ENCODE measurements at regions not wholly inside any gene's neighbourhood (a gene's known extent, or its start where the extent isn't known, plus 50 kb on each side); places are given as distances from the start of the nearest gene placed in this dataset.

DNA sequence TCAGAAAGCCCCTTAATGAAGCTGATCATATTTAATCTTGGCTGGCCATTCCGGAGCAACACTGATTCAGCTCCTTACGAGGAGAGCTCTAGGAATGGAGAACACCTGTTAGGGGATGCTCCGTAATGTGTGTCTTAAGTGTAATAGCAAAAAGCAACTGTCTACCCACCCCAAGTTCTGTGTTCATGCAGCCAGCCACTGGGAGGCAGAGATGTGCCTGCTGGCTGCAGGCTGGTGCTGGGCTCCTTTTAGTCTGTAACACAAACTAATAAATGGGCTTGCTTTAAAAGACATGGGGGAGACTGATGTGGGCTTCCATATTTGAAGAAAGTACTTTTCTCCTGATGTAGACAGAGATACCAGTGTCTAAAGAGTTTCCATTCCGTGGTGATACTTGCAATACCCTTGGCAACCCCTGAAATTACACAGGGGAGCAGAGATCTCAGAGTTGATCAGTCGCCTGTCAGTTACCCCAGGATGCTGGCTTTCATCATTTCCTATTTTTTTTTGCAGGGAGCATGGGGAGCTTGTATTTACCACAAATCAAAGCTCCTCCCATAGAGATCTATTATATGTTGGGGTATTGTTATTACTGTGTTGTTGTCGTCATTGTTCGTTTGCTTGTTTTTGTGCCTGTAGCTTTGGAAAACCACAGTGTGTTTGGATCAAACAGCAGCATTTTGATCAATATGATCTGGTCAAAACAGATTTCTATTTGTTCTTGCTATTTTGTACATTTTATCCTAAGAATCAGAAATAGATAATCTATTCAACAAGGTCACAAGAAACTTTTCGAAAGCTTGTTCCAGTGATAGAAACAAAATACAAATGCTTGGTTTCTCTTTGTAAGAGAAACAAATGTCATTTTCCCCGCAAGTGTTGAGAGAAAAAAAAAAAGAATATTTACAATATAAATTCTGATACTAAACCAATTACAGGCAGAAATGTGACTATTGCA lies 65.8 kb downstream of the MTX3 start:
- Histone ChIP-seq H3K36me3 (ENCODE audit: control insufficient read depth in 4 of 4, insufficient read depth in 3 of 4, low read depth in 1 of 4, low read length in 3 of 4) (no peaks in the 10 kb centered on the region), H3K4me3 (ENCODE audit: low read depth in 1 of 3, low read length in 3 of 3) (no peak overlapping the region), H3K9me3 (ENCODE audit: control insufficient read depth in 4 of 4, low read length in 3 of 4) (peaks cover 4 to 9% (median 8%) of the 10 kb centered on the region in 4 donors), H3K27me3 (ENCODE audit: control insufficient read depth in 4 of 4, insufficient read depth in 4 of 4, low read length in 3 of 4) (no peaks in the 10 kb centered on the region), H3K4me1 (ENCODE audit: control insufficient read depth in 4 of 4, insufficient read depth in 4 of 4, low read length in 3 of 4) (no peaks in the 10 kb centered on the region), H3K27ac (ENCODE audit: low read depth in 1 of 2, low read length in 2 of 2) (no peak overlapping the region), H3K9ac (ENCODE audit: low read depth in 1 of 2, low read length in 2 of 2) (no peak overlapping the region)
- 78% methylated on average over 9 of the region's 9 CpGs for WGBS
- no peak for DNase-seq (ENCODE audit: low spot score)
- TF ChIP-seq, protein P1, sequence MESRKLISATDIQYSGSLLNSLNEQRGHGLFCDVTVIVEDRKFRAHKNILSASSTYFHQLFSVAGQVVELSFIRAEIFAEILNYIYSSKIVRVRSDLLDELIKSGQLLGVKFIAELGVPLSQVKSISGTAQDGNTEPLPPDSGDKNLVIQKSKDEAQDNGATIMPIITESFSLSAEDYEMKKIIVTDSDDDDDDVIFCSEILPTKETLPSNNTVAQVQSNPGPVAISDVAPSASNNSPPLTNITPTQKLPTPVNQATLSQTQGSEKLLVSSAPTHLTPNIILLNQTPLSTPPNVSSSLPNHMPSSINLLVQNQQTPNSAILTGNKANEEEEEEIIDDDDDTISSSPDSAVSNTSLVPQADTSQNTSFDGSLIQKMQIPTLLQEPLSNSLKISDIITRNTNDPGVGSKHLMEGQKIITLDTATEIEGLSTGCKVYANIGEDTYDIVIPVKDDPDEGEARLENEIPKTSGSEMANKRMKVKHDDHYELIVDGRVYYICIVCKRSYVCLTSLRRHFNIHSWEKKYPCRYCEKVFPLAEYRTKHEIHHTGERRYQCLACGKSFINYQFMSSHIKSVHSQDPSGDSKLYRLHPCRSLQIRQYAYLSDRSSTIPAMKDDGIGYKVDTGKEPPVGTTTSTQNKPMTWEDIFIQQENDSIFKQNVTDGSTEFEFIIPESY (IDR thresholded peaks at IDR 0.05) = no peak
- TF ChIP-seq TAF1 (conservative IDR thresholded peaks at IDR 0.05) = no peak
- TF ChIP-seq FOXA1 (IDR thresholded peaks at IDR 0.05) = no peak
- TF ChIP-seq NR2F2 (IDR thresholded peaks at IDR 0.05) = no peak
- TF ChIP-seq, protein P2, sequence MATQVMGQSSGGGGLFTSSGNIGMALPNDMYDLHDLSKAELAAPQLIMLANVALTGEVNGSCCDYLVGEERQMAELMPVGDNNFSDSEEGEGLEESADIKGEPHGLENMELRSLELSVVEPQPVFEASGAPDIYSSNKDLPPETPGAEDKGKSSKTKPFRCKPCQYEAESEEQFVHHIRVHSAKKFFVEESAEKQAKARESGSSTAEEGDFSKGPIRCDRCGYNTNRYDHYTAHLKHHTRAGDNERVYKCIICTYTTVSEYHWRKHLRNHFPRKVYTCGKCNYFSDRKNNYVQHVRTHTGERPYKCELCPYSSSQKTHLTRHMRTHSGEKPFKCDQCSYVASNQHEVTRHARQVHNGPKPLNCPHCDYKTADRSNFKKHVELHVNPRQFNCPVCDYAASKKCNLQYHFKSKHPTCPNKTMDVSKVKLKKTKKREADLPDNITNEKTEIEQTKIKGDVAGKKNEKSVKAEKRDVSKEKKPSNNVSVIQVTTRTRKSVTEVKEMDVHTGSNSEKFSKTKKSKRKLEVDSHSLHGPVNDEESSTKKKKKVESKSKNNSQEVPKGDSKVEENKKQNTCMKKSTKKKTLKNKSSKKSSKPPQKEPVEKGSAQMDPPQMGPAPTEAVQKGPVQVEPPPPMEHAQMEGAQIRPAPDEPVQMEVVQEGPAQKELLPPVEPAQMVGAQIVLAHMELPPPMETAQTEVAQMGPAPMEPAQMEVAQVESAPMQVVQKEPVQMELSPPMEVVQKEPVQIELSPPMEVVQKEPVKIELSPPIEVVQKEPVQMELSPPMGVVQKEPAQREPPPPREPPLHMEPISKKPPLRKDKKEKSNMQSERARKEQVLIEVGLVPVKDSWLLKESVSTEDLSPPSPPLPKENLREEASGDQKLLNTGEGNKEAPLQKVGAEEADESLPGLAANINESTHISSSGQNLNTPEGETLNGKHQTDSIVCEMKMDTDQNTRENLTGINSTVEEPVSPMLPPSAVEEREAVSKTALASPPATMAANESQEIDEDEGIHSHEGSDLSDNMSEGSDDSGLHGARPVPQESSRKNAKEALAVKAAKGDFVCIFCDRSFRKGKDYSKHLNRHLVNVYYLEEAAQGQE (IDR thresholded peaks at IDR 0.05) = no peak
- no peak for TF ChIP-seq HNF4A (conservative IDR thresholded peaks at IDR 0.05)

DNA sequence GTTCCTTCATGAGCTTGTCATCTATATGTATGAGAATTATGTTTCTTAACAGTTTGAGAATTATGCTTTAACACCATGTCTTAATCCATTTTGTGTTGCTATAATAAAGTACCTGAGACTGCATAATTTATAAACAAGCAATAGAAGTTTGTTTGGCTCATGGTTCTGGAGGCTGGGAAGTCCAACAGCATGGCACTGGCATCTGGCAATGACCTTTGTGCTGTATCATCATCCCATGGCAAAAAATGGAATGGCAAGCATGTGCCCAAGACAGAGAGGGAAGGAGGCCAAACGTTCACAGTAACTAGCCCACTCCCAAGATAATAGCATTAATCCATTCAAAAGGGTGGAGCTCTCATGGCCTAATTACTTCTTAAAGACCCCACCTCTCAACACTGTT lies 67.6 kb downstream of the MTX3 start:
- Histone ChIP-seq H3K9me3 (ENCODE audit: control insufficient read depth in 4 of 4, low read length in 3 of 4) (peaks cover 4 to 9% (median 8%) of the 10 kb centered on the region in 4 donors), H3K27ac (ENCODE audit: low read depth in 1 of 2, low read length in 2 of 2) (no peak overlapping the region), H3K27me3 (ENCODE audit: control insufficient read depth in 4 of 4, insufficient read depth in 4 of 4, low read length in 3 of 4) (no peaks in the 10 kb centered on the region), H3K4me3 (ENCODE audit: low read depth in 1 of 3, low read length in 3 of 3) (no peak overlapping the region), H3K9ac (ENCODE audit: low read depth in 1 of 2, low read length in 2 of 2) (no peak overlapping the region), H3K36me3 (ENCODE audit: control insufficient read depth in 4 of 4, insufficient read depth in 3 of 4, low read depth in 1 of 4, low read length in 3 of 4) (no peaks in the 10 kb centered on the region), H3K4me1 (ENCODE audit: control insufficient read depth in 4 of 4, insufficient read depth in 4 of 4, low read length in 3 of 4) (no peaks in the 10 kb centered on the region)
- DNase-seq (ENCODE audit: low spot score) = no peak
- WGBS = 13% methylated on average over 1 of the region's 1 CpG
- TF ChIP-seq RXRA (IDR thresholded peaks at IDR 0.05) = no peak
- no peak for TF ChIP-seq SP1 (IDR thresholded peaks at IDR 0.05)
- TF ChIP-seq NR2F2 (IDR thresholded peaks at IDR 0.05) = no peak
- TF ChIP-seq, protein P3, sequence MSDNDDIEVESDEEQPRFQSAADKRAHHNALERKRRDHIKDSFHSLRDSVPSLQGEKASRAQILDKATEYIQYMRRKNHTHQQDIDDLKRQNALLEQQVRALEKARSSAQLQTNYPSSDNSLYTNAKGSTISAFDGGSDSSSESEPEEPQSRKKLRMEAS (IDR thresholded peaks at IDR 0.05) = no peak

DNA sequence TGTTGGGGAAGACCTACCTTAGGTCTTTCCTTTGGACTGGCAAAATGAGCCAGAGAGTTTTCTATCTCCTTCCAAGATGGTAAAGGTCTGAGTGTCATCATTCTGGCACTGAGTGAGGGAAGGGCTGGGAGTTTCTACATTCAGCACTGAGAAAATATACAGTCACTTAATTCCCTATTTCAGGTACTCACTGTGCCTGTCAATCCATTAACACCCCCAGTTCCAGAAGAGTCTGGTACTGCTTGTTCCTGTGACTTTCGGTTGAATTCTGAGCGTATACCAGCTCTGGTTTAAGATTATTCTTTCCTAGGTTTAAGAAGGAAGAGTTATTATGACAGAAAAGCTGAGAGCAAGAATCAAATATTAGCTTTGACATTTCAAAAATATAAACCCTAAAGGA lies 68.4 kb downstream of the MTX3 start:
- 93% methylated on average over 2 of the region's 2 CpGs for WGBS
- no peak for DNase-seq (ENCODE audit: low spot score)
- H3K27me3 ChIP-seq (ENCODE audit: control insufficient read depth in 4 of 4, insufficient read depth in 4 of 4, low read length in 3 of 4) = no peaks in the 10 kb centered on the region
- TF ChIP-seq HNF4A (conservative IDR thresholded peaks at IDR 0.05) (no peak), JUND (IDR thresholded peaks at IDR 0.05) (no peak), RXRA (IDR thresholded peaks at IDR 0.05) (no peak), NR2F2 (IDR thresholded peaks at IDR 0.05) (no peak)
- TF ChIP-seq, protein P4, sequence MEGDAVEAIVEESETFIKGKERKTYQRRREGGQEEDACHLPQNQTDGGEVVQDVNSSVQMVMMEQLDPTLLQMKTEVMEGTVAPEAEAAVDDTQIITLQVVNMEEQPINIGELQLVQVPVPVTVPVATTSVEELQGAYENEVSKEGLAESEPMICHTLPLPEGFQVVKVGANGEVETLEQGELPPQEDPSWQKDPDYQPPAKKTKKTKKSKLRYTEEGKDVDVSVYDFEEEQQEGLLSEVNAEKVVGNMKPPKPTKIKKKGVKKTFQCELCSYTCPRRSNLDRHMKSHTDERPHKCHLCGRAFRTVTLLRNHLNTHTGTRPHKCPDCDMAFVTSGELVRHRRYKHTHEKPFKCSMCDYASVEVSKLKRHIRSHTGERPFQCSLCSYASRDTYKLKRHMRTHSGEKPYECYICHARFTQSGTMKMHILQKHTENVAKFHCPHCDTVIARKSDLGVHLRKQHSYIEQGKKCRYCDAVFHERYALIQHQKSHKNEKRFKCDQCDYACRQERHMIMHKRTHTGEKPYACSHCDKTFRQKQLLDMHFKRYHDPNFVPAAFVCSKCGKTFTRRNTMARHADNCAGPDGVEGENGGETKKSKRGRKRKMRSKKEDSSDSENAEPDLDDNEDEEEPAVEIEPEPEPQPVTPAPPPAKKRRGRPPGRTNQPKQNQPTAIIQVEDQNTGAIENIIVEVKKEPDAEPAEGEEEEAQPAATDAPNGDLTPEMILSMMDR (IDR thresholded peaks at IDR 0.05; ENCODE audit: low read depth, low read length, missing input control) = no peak
- TF ChIP-seq, protein P3 (IDR thresholded peaks at IDR 0.05) = no peak
- TF ChIP-seq, protein P2 (IDR thresholded peaks at IDR 0.05) = no peak
- no peak overlapping the region for H3K27ac ChIP-seq (ENCODE audit: low read depth in 1 of 2, low read length in 2 of 2)
- no peaks in the 10 kb centered on the region for H3K4me1 ChIP-seq (ENCODE audit: control insufficient read depth in 4 of 4, insufficient read depth in 4 of 4, low read length in 3 of 4)
- H3K4me3 ChIP-seq (ENCODE audit: low read depth in 1 of 3, low read length in 3 of 3) = no peak overlapping the region
- H3K9me3 ChIP-seq (ENCODE audit: control insufficient read depth in 4 of 4, low read length in 3 of 4) = peaks cover 4 to 13% (median 8%) of the 10 kb centered on the region in 4 donors
- H3K9ac ChIP-seq (ENCODE audit: low read depth in 1 of 2, low read length in 2 of 2) = no peak overlapping the region
- H3K36me3 ChIP-seq (ENCODE audit: control insufficient read depth in 4 of 4, insufficient read depth in 3 of 4, low read depth in 1 of 4, low read length in 3 of 4) = no peaks in the 10 kb centered on the region

Data from liver (tissue), 8 donors.